Left ventricle myocardium inferior (tissue), 1 donor: ENCODE measurements at regions not wholly inside any gene's neighbourhood (a gene's known extent, or its start where the extent isn't known, plus 50 kb on each side); places are given as distances from the start of the nearest gene placed in this dataset.

Source experiments
- DNase-seq: peaks from one replicate; pipeline ENCODE4 v3.0.0-alpha.2; 2020
- H3K27ac ChIP-seq: fragments of 200-600 bp; replicated peaks from 2 replicates; pipeline ENCODE4 v1.8.0; 2021
- H3K27me3 ChIP-seq: fragments of 200-600 bp; 2 replicates; pipeline ENCODE4 v1.8.0; 2021; ENCODE audit warnings: low read depth
- H3K36me3 ChIP-seq: fragments of 200-600 bp; 2 replicates; pipeline ENCODE4 v1.8.0; 2021
- H3K4me1 ChIP-seq: fragments of 200-600 bp; 2 replicates; pipeline ENCODE4 v1.8.0; 2021
- H3K4me3 ChIP-seq: fragments of 200-600 bp; 2 replicates; pipeline ENCODE4 v1.8.0; 2021; ENCODE audit warnings: mild to moderate bottlenecking, moderate library complexity
- H3K9me3 ChIP-seq: fragments of 200-600 bp; replicated peaks from 2 replicates; pipeline ENCODE4 v1.8.0; 2021
- CTCF ChIP-seq: fragments of 200-600 bp; IDR thresholded peaks from 2 replicates; pipeline ENCODE4 v1.8.0; 2021; ENCODE audit warnings: antibody characterized with exemption, mild to moderate bottlenecking, borderline replicate concordance
- intact Hi-C: fragments of 100-400 bp; cut with micrococcal nuclease; formaldehyde crosslinking; loops from one replicate; pipeline ENCODE4 v1.11.0; 2022
- donor health status: DM: no; HTN: yes; CAD: no; lungs with severe emphysema.

- H3K4me1 ChIP-seq = no peaks in the 10 kb centered on the region
- H3K4me3 ChIP-seq = no peak overlapping the region
- no peak for TF ChIP-seq CTCF
- intact Hi-C loops = no loop called here
- H3K9me3 ChIP-seq = no peaks in the 10 kb centered on the region
- no peak for DNase-seq
- H3K36me3 ChIP-seq = no peaks in the 10 kb centered on the region
- H3K27ac ChIP-seq = no peak overlapping the region
- no peaks in the 10 kb centered on the region for H3K27me3 ChIP-seq
These were observed 1018.5 kb downstream of the LRFN5 start for GRCh38 chr14:42624980-42625761.

- no peaks in the 10 kb centered on the region for H3K4me1 ChIP-seq
- no peaks in the 10 kb centered on the region for H3K9me3 ChIP-seq
- no peaks in the 10 kb centered on the region for H3K27me3 ChIP-seq
- H3K36me3 ChIP-seq = no peaks in the 10 kb centered on the region
- TF ChIP-seq CTCF = no peak
- DNase-seq = no peak
- H3K27ac ChIP-seq = no peak overlapping the region
- H3K4me3 ChIP-seq = no peak overlapping the region
- intact Hi-C loops = no loop called here
These were observed 1010.3 kb downstream of the LRFN5 start for GRCh38 chr14:42617005-42617404.

DNA sequence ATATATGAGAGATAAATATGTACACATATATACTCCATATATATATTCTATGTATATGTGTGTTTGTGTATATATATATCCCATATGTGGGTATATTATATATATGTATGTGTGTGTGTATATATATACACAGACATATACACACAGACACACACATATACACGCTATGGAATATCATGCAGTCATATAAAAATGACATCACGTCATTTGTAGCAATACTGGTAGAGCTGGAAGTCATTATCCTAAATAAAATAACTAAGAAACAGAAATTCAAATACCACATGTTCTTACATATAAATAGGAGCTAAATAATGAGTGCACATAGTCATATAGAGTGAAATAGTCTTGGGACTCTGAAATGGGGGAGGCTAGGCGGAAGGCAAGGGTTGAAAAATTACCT lies 1000.2 kb downstream of the LRFN5 start:
- intact Hi-C loops = no loop called here
- Histone ChIP-seq H3K9me3 (no peaks in the 10 kb centered on the region), H3K4me1 (no peaks in the 10 kb centered on the region), H3K27ac (no peak overlapping the region), H3K27me3 (no peaks in the 10 kb centered on the region), H3K4me3 (no peak overlapping the region), H3K36me3 (no peaks in the 10 kb centered on the region)
- no peak for DNase-seq
- TF ChIP-seq CTCF = no peak

GRCh38 chr14:42602336-42602845 lies 995.7 kb downstream of the LRFN5 start:
- TF ChIP-seq CTCF = no peak
- Histone ChIP-seq H3K9me3 (peaks cover 10% of the 10 kb centered on the region), H3K4me3 (no peak overlapping the region), H3K27ac (no peak overlapping the region), H3K36me3 (no peaks in the 10 kb centered on the region), H3K4me1 (no peaks in the 10 kb centered on the region), H3K27me3 (no peaks in the 10 kb centered on the region)
- no peak for DNase-seq
- intact Hi-C loops = no loop called here

DNA sequence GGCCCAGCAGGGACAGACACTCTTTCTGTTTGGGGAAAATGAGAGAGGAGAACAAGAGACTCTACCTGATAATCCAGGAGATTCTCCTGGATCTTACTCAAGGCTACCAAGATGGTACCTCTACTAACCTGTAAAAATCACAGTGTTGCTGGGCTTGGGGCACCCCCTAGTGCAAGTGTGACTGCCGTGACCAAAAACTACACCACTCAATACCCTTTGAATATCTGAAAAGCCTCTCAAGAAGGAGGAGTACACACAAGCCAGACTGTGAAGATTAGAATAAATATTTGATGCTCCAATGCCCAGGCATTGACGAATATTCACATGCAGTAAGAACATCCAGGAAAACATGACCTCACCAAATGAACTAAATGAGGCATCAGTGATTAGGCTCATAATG lies 965.4 kb downstream of the LRFN5 start:
- no peaks in the 10 kb centered on the region for H3K27me3 ChIP-seq
- H3K36me3 ChIP-seq = no peaks in the 10 kb centered on the region
- H3K27ac ChIP-seq = no peak overlapping the region
- TF ChIP-seq CTCF = no peak
- intact Hi-C loops = no loop called here
- H3K4me3 ChIP-seq = no peak overlapping the region
- H3K4me1 ChIP-seq = no peaks in the 10 kb centered on the region
- peaks cover 44% of the 10 kb centered on the region for H3K9me3 ChIP-seq
- DNase-seq = no peak
